Sciatic nerve (tissue), 2 donors: ENCODE measurements at regions not wholly inside any gene's neighbourhood (a gene's known extent, or its start where the extent isn't known, plus 50 kb on each side); places are given as distances from the start of the nearest gene placed in this dataset.
"Not testable (repeated sequence)": the region's sequence is repeated elsewhere in the genome, so short reads cannot be mapped to it uniquely, and the experiment has no call there.

Experiments
- ATAC-seq: fragments of 200-7000 bp; cut with Tn5 transposase; one replicate; pipeline ENCODE4 v1.9.1; 2020; ENCODE audit warnings: mild to moderate bottlenecking, moderate library complexity
- DNase-seq: peaks from one replicate; pipeline ENCODE4 v3.0.0-alpha.2; 2020; ENCODE audit warnings: low spot score
- intact Hi-C: fragments of 100-400 bp; cut with DNase I; formaldehyde crosslinking; loops from one replicate; pipeline ENCODE4 v1.14.2; 2022
- donor health status: DM: no; HTN: no; CAD: no.
- donor health status: DM: no; HTN: no; CAD: no.

GRCh38 chr5:158212917-158213316 lies 354.0 kb upstream of the CLINT1 start:
- intact Hi-C loops, result no loop called here
- DNase-seq (no peak), ATAC-seq (no peak)

GRCh38 chr5:158212237-158212636 lies 353.3 kb upstream of the CLINT1 start:
- ATAC-seq (no peak), DNase-seq (no peak)
- intact Hi-C loops, result no loop called here

GRCh38 chr5:158209219-158209908 lies 350.4 kb upstream of the CLINT1 start:
- ATAC-seq (no peak), DNase-seq (no peak)
- intact Hi-C loops, result no loop called here

GRCh38 chr5:158207733-158208132 lies 348.8 kb upstream of the CLINT1 start:
- DNase-seq, result no peak
- intact Hi-C loops, result no loop called here
- no peak for ATAC-seq

GRCh38 chr5:158205992-158206391 lies 347.0 kb upstream of the CLINT1 start:
- no peak for DNase-seq
- ATAC-seq, result no peak
- intact Hi-C loops, result no loop called here

GRCh38 chr5:158203261-158203660 lies 344.3 kb upstream of the CLINT1 start:
- intact Hi-C loops, result no loop called here
- ATAC-seq (no peak), DNase-seq (no peak)

GRCh38 chr5:158202801-158203200 lies 343.9 kb upstream of the CLINT1 start:
- intact Hi-C loops, result no loop called here
- no peak for ATAC-seq
- no peak for DNase-seq

- ATAC-seq, result peak; percentile 34
- intact Hi-C loops, result no loop called here
- no peak for DNase-seq
Measured at GRCh38 chr5:158200619-158201018, 341.7 kb upstream of the CLINT1 start.

GRCh38 chr5:158198636-158199035 lies 339.7 kb upstream of the CLINT1 start:
- intact Hi-C loops, result no loop called here
- ATAC-seq (no peak), DNase-seq (no peak)

- intact Hi-C loops, result no loop called here
- DNase-seq (no peak), ATAC-seq (no peak)
Measured at GRCh38 chr5:158195416-158196210, 336.7 kb upstream of the CLINT1 start.

- ATAC-seq, result peak; percentile 51
Measured at GRCh38 chr5:158194561-158194976, 335.6 kb upstream of the CLINT1 start.

GRCh38 chr5:158193395-158193794 lies 334.4 kb upstream of the CLINT1 start:
- DNase-seq, intact Hi-C loops, ATAC-seq: not testable (repeated sequence)

More at GRCh38 chr5:158194561-158194976, 335.6 kb upstream of the CLINT1 start:
- no peak for DNase-seq
- intact Hi-C loops, result no loop called here

- intact Hi-C loops, result no loop called here
- ATAC-seq (no peak), DNase-seq (no peak)
Measured at GRCh38 chr5:158180407-158180806, 321.5 kb upstream of the CLINT1 start.

- intact Hi-C loops, result loop anchor here (10.0 kb wide), 1 partner anchor 926 kb away; no protein-coding TSS in a partner anchor
- no peak for ATAC-seq
Measured at GRCh38 chr5:158179271-158179670, 320.3 kb upstream of the CLINT1 start.

GRCh38 chr5:158178535-158178934 lies 319.6 kb upstream of the CLINT1 start:
- ATAC-seq, result no peak
- DNase-seq, result no peak
- intact Hi-C loops, result loop anchor here (10.0 kb wide), 1 partner anchor 926 kb away; no protein-coding TSS in a partner anchor

More at GRCh38 chr5:158179271-158179670, 320.3 kb upstream of the CLINT1 start:
- no peak for DNase-seq

GRCh38 chr5:158177146-158177545 lies 318.2 kb upstream of the CLINT1 start:
- no peak for DNase-seq
- intact Hi-C loops, result loop anchor here (10.0 kb wide), 1 partner anchor 928 kb away; no protein-coding TSS in a partner anchor
- ATAC-seq, result no peak

- no peak for DNase-seq
- ATAC-seq, result peak; percentile 57
- intact Hi-C loops, result loop anchor here (10.0 kb wide), 1 partner anchor 929 kb away; no protein-coding TSS in a partner anchor
Measured at GRCh38 chr5:158175934-158176481, 317.1 kb upstream of the CLINT1 start.

GRCh38 chr5:158174918-158175851 lies 316.2 kb upstream of the CLINT1 start:
- ATAC-seq (peak; percentile 93), DNase-seq (peak; percentile 88)
- intact Hi-C loops, result loop anchor here (10.0 kb wide), 1 partner anchor 930 kb away; no protein-coding TSS in a partner anchor

GRCh38 chr5:158174026-158174425 lies 315.1 kb upstream of the CLINT1 start:
- ATAC-seq (no peak), DNase-seq (no peak)
- intact Hi-C loops, result loop anchor here (10.0 kb wide), 1 partner anchor 931 kb away; no protein-coding TSS in a partner anchor
